Parathyroid adenoma (tissue), 2 donors: ENCODE measurements at regions not wholly inside any gene's neighbourhood (a gene's known extent, or its start where the extent isn't known, plus 50 kb on each side); places are given as distances from the start of the nearest gene placed in this dataset.

Experiments used
- H2AFZ ChIP-seq: fragments of 300-600 bp; sonication (generic); one replicate; pipeline ENCODE4 v1.7.0; 2017; ENCODE audit warnings: antibody characterized with exemption, mild to moderate bottlenecking
- H3K27ac ChIP-seq: fragments of 300-600 bp; sonication (generic); one replicate; pipeline ENCODE4 v1.7.0; 2017
- H3K27me3 ChIP-seq: fragments of 300-600 bp; sonication (generic); one replicate; pipeline ENCODE4 v1.7.0; 2017; ENCODE audit warnings: low read length; ENCODE audit not compliant: control insufficient read depth, insufficient read depth
- H3K36me3 ChIP-seq: fragments of 300-600 bp; sonication (generic); one replicate; pipeline ENCODE4 v1.7.0; 2017; ENCODE audit warnings: low read length; ENCODE audit not compliant: control insufficient read depth, insufficient read depth
- H3K4me1 ChIP-seq: fragments of 300-600 bp; sonication (generic); one replicate; pipeline ENCODE4 v1.7.0; 2017; ENCODE audit warnings: control low read depth
- H3K4me2 ChIP-seq: fragments of 300-600 bp; sonication (generic); one replicate; pipeline ENCODE4 v1.7.0; 2017; ENCODE audit warnings: low read length
- H3K4me3 ChIP-seq: fragments of 300-600 bp; sonication (generic); one replicate; pipeline ENCODE4 v1.7.0; 2017; ENCODE audit warnings: low read depth, low read length
- H3K79me2 ChIP-seq: fragments of 300-600 bp; sonication (generic); one replicate; pipeline ENCODE4 v1.7.0; 2017; ENCODE audit warnings: control low read depth
- H3K9ac ChIP-seq: fragments of 300-600 bp; sonication (generic); one replicate; pipeline ENCODE4 v1.7.0; 2017; ENCODE audit warnings: mild to moderate bottlenecking
- H3K9me3 ChIP-seq: fragments of 300-600 bp; sonication (generic); one replicate; pipeline ENCODE4 v1.7.0; 2017; ENCODE audit warnings: low read length; ENCODE audit not compliant: control insufficient read depth
- TF ChIP-seq, protein P1 (sequence below): fragments of 300-600 bp; sonication (generic); IDR thresholded peaks from one replicate; pipeline ENCODE4 v1.7.0; 2017; ENCODE audit warnings: antibody characterized with exemption, mild to moderate bottlenecking
- donor health status: primary hyperparathyroidism.

DNA sequence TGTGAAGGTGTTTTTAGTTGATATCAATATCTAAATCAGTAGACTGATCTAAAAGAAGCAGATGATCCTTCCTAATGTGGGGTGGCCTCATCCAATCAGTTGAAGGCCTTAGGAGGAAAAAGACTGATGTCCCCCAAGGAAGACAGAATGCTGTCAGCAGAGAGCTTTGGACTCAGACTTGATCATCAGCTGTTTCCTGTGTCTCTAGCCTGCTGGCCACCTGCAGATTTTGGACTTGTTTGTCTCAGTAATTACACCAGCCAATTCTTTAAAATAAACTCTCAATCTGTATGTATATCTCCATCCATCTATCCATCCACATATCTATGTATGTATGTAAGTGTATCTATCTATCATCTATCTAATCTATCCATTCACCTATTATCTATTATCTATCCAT, 301.3 kb downstream of the LPIN1 start:
- no peaks in the 10 kb centered on the region for H3K27me3 ChIP-seq
- no peaks in the 10 kb centered on the region for H3K79me2 ChIP-seq
- no peak overlapping the region for H3K27ac ChIP-seq
- no peaks in the 10 kb centered on the region for H3K9me3 ChIP-seq
- no peak overlapping the region for H3K4me2 ChIP-seq
- no peak overlapping the region for H2AFZ ChIP-seq
- H3K9ac ChIP-seq, result no peak overlapping the region
- TF ChIP-seq, protein P1, sequence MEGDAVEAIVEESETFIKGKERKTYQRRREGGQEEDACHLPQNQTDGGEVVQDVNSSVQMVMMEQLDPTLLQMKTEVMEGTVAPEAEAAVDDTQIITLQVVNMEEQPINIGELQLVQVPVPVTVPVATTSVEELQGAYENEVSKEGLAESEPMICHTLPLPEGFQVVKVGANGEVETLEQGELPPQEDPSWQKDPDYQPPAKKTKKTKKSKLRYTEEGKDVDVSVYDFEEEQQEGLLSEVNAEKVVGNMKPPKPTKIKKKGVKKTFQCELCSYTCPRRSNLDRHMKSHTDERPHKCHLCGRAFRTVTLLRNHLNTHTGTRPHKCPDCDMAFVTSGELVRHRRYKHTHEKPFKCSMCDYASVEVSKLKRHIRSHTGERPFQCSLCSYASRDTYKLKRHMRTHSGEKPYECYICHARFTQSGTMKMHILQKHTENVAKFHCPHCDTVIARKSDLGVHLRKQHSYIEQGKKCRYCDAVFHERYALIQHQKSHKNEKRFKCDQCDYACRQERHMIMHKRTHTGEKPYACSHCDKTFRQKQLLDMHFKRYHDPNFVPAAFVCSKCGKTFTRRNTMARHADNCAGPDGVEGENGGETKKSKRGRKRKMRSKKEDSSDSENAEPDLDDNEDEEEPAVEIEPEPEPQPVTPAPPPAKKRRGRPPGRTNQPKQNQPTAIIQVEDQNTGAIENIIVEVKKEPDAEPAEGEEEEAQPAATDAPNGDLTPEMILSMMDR, result no peak
- H3K36me3 ChIP-seq, result no peaks in the 10 kb centered on the region
- no peak overlapping the region for H3K4me3 ChIP-seq
- H3K4me1 ChIP-seq, result no peaks in the 10 kb centered on the region

DNA sequence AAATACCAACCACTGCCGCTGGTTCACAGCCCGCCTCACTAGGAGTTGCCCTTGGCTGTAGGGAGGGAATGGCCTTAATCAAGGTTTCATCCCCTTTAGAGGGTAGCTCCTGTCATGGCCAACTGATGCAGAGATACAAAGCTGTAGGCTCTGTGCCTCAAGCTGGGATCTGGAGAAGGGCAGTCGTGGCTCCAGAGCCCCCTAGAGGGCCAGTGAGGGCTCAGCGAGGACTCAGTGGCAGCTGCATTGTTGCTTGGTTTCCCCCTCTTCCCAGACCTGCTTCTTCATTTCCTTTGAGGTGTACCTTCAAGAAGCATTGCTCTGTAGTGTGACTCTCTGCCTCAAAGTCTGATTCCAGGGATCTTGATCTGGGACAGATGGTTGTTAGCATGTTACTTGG, 302.1 kb downstream of the LPIN1 start:
- no peak overlapping the region for H3K9ac ChIP-seq
- H3K79me2 ChIP-seq, result no peaks in the 10 kb centered on the region
- no peaks in the 10 kb centered on the region for H3K9me3 ChIP-seq
- H3K27ac ChIP-seq, result no peak overlapping the region
- no peaks in the 10 kb centered on the region for H3K4me1 ChIP-seq
- no peak overlapping the region for H2AFZ ChIP-seq
- no peak overlapping the region for H3K4me2 ChIP-seq
- H3K27me3 ChIP-seq, result no peaks in the 10 kb centered on the region
- H3K4me3 ChIP-seq, result no peak overlapping the region
- H3K36me3 ChIP-seq, result no peaks in the 10 kb centered on the region
- TF ChIP-seq, protein P1, result no peak

DNA sequence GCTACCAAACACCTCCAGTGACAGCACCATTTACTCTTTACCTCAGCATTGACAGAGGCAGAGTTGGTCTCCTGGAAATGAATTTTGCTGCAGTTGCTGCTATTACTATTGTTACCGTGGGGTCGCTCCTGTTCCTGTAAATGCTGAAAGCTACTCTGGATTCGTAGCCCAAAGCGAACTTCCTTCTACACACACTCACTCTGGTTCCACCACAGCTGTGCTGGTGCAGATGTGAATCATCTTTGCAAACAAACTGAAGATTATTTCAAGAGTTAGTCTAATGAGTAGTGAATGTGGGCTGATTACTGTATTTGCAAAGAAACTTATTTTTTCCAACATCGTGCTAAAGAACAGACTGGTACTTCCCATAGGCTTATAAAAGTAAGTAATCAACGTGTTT, 304.0 kb downstream of the LPIN1 start:
- H3K27me3 ChIP-seq, result no peaks in the 10 kb centered on the region
- H3K9me3 ChIP-seq, result no peaks in the 10 kb centered on the region
- H3K4me2 ChIP-seq, result no peak overlapping the region
- TF ChIP-seq, protein P1, result no peak
- H2AFZ ChIP-seq, result no peak overlapping the region
- no peak overlapping the region for H3K27ac ChIP-seq
- no peaks in the 10 kb centered on the region for H3K79me2 ChIP-seq
- H3K9ac ChIP-seq, result no peak overlapping the region
- H3K4me3 ChIP-seq, result no peak overlapping the region
- H3K4me1 ChIP-seq, result no peaks in the 10 kb centered on the region
- no peaks in the 10 kb centered on the region for H3K36me3 ChIP-seq

DNA sequence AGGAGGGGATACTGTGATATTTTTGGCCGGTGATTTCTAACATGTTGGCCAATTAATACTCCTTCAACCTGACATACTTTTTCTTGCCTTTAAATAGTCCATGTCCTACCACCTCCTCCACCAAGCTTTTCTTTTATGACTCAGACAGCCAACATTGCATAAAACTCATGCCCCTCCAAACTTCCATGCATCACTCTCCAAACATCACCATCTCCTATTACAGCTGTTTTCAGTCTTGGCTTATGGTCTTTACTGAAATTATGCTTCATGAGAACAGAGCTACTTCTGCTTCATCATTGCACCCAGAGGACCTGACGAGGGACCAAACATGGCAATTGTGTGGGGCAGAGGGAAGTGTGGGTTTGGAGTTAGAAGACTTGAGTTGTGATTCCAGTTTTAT, 305.4 kb downstream of the LPIN1 start:
- no peaks in the 10 kb centered on the region for H3K36me3 ChIP-seq
- H3K4me3 ChIP-seq, result no peak overlapping the region
- H3K79me2 ChIP-seq, result no peaks in the 10 kb centered on the region
- no peak overlapping the region for H3K27ac ChIP-seq
- TF ChIP-seq, protein P1, result no peak
- no peak overlapping the region for H2AFZ ChIP-seq
- no peak overlapping the region for H3K9ac ChIP-seq
- H3K9me3 ChIP-seq, result no peaks in the 10 kb centered on the region
- no peak overlapping the region for H3K4me2 ChIP-seq
- no peaks in the 10 kb centered on the region for H3K4me1 ChIP-seq
- H3K27me3 ChIP-seq, result no peaks in the 10 kb centered on the region

DNA sequence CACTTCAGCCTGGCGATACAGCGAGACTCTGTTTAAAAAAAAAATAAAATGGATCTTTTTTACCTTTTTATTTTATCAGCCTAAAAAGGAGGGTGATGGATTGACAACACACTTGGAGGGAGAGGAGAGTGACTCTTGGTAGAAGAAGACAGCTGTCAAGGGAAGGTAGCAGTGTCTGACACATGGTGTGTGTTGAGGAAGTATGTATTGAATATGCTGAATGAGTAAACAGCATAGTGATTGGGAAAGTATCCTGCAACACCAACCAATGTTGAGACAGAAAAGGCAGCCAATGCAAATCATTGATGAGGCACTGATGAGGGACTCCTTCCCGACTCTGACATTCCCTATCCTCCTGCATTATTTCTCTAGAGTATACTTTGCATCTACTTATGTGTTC, 306.4 kb downstream of the LPIN1 start:
- Histone ChIP-seq H3K4me3 (no peak overlapping the region), H3K4me1 (no peaks in the 10 kb centered on the region), H2AFZ (no peak overlapping the region), H3K4me2 (no peak overlapping the region), H3K27me3 (no peaks in the 10 kb centered on the region), H3K36me3 (no peaks in the 10 kb centered on the region), H3K9me3 (no peaks in the 10 kb centered on the region), H3K79me2 (no peaks in the 10 kb centered on the region), H3K9ac (no peak overlapping the region), H3K27ac (no peak overlapping the region)
- TF ChIP-seq, protein P1, result no peak
